BE2C (cell line): ENCODE measurements at regions not wholly inside any gene's neighbourhood (a gene's known extent, or its start where the extent isn't known, plus 50 kb on each side); places are given as distances from the start of the nearest gene placed in this dataset.
A peak's percentile ranks its signal among the peaks of the same experiment; 100 is the strongest.

Source experiments
- DNase-seq: peaks from one replicate; pipeline ENCODE4 v3.0.0-alpha.2; 2020
- H3K27me3 ChIP-seq: fragments of 250-450 bp; sonication (Bioruptor Pico); 2 replicates; pipeline ENCODE4 v1.5.1; 2020; ENCODE audit warnings: mild to moderate bottlenecking
- H3K36me3 ChIP-seq: fragments of 250-450 bp; sonication (Bioruptor Pico); 2 replicates; pipeline ENCODE4 v1.5.1; 2020; ENCODE audit warnings: mild to moderate bottlenecking
- H3K4me1 ChIP-seq: fragments of 250-450 bp; sonication (Bioruptor Pico); 2 replicates; pipeline ENCODE4 v1.5.1; 2020
- H3K4me3 ChIP-seq: 2 replicates; pipeline ENCODE4 v1.5.1; 2011; ENCODE audit warnings: low read depth, low read length
- H3K9me3 ChIP-seq: fragments of 250-450 bp; sonication (Bioruptor Pico); 2 replicates; pipeline ENCODE4 v1.5.1; 2020
- TF ChIP-seq, protein P1 (sequence below): IDR thresholded peaks from 2 replicates; pipeline ENCODE4 v1.5.1; 2012; ENCODE audit warnings: mild to moderate bottlenecking, low read depth, low read length

DNA sequence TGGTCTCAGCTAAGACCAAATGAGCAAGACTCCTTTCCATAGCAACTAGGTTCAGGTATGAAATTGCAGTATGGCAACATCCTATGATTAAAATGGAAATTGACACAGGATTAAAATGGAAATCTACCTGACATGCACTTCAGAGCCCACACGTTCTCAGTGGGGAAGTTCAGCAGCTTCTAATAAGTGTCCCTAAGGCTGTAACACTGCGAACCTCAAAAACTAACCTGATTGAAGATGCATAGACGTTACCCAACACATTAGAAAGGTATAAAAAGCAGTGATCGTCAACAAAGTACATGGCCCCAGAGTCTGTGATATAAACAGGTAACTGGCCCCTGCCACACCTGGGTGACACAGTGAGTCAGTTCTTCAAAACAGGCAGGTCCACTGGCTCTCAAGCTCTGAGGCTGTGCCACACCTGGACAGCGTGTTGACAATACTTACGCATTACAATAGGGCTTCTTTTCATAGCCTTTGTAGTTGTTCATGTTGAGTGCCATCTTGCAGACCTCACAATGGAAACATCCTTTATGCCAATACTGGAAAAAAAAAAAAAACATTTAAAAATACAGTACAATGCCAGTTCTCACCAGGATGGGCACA lies 274.9 kb upstream of the NEBL start:
- H3K4me3 ChIP-seq = no peak overlapping the region
- no peaks in the 10 kb centered on the region for H3K4me1 ChIP-seq
- peaks cover 23% of the 10 kb centered on the region for H3K27me3 ChIP-seq
- no peak for DNase-seq
- H3K36me3 ChIP-seq = no peaks in the 10 kb centered on the region
- H3K9me3 ChIP-seq = no peaks in the 10 kb centered on the region
- TF ChIP-seq, protein P1, sequence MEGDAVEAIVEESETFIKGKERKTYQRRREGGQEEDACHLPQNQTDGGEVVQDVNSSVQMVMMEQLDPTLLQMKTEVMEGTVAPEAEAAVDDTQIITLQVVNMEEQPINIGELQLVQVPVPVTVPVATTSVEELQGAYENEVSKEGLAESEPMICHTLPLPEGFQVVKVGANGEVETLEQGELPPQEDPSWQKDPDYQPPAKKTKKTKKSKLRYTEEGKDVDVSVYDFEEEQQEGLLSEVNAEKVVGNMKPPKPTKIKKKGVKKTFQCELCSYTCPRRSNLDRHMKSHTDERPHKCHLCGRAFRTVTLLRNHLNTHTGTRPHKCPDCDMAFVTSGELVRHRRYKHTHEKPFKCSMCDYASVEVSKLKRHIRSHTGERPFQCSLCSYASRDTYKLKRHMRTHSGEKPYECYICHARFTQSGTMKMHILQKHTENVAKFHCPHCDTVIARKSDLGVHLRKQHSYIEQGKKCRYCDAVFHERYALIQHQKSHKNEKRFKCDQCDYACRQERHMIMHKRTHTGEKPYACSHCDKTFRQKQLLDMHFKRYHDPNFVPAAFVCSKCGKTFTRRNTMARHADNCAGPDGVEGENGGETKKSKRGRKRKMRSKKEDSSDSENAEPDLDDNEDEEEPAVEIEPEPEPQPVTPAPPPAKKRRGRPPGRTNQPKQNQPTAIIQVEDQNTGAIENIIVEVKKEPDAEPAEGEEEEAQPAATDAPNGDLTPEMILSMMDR = no peak

DNA sequence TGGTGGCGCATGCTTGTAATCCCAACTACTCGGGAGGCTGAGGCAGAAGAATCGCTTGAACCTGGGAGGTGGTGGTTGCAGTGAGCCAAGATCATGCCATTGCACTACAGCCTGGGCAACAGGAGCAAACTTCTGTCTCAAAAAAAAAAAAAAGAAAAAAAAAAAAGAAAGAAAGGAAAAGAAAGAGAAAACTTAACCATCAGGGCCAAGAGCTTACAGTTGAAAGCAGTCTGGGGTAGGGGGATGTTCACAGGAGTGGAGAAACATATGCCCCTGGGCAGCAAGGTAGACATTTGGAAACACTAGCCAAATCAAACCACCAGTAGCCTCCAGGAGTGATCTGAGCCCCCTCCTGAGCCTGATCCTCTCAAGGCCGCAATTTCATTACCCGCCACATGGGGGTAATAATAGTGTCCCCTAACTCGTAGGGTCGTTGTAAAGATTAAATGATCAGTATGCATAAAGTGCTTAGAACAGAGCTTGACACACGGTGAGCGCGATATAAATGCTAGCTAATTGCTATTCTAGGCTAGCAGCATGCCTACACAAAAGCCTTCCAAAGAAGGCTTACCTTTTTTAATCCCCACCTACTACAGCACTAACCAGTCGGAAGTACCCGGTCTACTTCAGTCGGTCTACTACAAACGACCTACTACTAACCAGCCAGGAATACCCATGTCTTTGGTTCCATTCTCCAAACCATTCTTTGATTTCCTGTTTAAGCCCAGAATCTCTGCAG lies 274.3 kb upstream of the NEBL start:
- TF ChIP-seq, protein P1 = peak; percentile 43
- Histone ChIP-seq H3K36me3 (no peaks in the 10 kb centered on the region), H3K4me3 (no peak overlapping the region), H3K9me3 (no peaks in the 10 kb centered on the region), H3K4me1 (no peaks in the 10 kb centered on the region), H3K27me3 (peaks cover 23% of the 10 kb centered on the region)
- no peak for DNase-seq

DNA sequence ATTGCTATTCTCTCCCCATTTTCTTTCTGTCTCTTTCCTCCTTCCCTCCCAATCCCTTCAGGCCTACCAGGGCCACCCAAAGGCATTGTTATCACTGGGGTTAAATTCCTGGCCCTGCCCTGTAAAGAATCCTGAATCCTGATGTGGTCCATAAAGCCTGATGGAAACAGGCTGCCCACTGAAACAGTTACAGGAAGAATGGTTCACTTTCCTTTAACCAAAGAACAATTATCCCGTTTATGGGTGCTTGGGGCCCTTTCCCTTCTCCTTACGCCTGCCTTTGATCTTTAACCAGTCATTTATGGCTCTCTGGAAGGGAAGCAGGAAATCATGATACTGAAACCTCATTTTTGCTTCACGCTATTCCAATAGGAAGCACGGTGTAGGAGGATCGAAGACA lies 273.1 kb upstream of the NEBL start:
- no peaks in the 10 kb centered on the region for H3K9me3 ChIP-seq
- H3K4me1 ChIP-seq = no peaks in the 10 kb centered on the region
- no peak overlapping the region for H3K4me3 ChIP-seq
- TF ChIP-seq, protein P1 = no peak
- DNase-seq = no peak
- H3K27me3 ChIP-seq = peaks cover 23% of the 10 kb centered on the region
- H3K36me3 ChIP-seq = no peaks in the 10 kb centered on the region

DNA sequence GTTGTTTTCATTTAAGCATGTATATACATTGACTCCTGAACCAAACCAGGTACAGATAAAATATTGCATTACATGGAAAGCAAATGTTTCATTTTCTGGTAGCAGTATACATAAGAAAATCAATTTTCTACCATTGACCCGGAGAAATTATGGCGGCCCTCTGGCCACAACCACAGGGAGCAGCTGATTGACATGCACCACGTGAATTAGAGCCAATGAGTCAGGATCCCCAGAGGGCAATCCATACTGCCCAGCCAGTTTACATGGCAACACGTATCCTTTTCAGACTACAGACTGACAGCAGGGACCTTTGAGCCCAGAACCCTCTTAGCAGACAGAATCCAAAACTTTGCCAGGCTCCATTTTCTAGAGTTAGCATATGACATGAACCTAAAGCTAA lies 272.2 kb upstream of the NEBL start:
- H3K4me1 ChIP-seq = no peaks in the 10 kb centered on the region
- peaks cover 23% of the 10 kb centered on the region for H3K27me3 ChIP-seq
- no peak for DNase-seq
- TF ChIP-seq, protein P1 = no peak
- H3K4me3 ChIP-seq = no peak overlapping the region
- no peaks in the 10 kb centered on the region for H3K36me3 ChIP-seq
- no peaks in the 10 kb centered on the region for H3K9me3 ChIP-seq

DNA sequence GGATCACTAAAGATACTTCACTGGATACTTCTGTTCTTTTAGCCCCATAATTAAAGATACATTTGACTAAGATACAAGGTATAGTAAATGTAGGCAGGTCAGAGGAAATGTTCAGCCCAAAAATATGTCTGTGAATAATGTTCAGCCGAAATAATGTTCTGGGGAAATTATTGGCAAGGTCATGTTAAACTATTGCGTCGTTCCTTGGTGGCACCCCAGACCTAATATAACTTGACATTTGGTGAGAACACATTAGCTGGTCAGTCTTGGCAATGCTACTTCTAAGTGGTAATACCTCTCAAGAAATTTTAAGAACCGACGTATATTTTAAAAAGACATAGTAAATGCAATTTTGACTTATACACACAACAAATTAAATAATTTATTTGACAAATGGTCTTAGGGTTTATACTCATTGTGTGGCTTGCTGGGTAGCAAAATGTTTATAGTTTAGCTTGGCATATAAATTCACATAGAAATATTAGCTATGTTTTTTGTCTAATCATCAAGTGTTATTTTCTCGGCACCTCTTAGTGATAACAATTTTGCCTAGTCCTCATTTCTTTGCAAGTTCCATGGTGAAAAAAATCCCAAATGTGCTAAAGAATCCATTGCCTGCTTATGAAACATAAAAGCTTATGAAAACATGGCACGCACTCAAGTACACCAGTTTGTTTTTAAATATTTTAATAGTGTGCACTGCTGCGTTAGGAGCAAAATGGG lies 270.3 kb upstream of the NEBL start:
- DNase-seq = no peak
- Histone ChIP-seq H3K9me3 (no peaks in the 10 kb centered on the region), H3K27me3 (peaks cover 9% of the 10 kb centered on the region), H3K4me3 (no peak overlapping the region), H3K4me1 (no peaks in the 10 kb centered on the region), H3K36me3 (no peaks in the 10 kb centered on the region)
- TF ChIP-seq, protein P1 = no peak
